ENCODE measurements at regions not wholly inside any gene's neighbourhood (a gene's known extent, or its start where the extent isn't known, plus 50 kb on each side); places are given as distances from the start of the nearest gene placed in this dataset.

DNA sequence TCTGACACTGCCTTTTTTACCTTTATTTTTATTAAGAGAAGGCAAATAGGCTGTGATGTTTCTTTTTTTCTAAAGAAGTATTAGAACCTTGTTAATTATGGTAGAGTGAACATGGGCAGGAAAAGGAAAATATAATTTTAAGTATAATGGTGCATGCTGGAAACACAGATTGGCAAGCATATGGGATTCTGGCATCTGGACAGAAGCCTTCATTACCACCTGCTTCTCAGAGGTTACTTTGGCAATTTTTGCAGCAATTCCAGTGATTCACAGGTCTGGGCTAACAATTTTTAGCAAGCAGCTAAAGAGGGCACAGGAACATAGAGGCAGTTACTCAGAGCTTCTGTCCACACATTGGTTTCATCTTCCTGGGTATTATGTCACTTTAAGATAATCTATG, 258.3 kb downstream of the DIPK2A start:
- no peak for DNase-seq (ENCODE audit: low spot score)

DNA sequence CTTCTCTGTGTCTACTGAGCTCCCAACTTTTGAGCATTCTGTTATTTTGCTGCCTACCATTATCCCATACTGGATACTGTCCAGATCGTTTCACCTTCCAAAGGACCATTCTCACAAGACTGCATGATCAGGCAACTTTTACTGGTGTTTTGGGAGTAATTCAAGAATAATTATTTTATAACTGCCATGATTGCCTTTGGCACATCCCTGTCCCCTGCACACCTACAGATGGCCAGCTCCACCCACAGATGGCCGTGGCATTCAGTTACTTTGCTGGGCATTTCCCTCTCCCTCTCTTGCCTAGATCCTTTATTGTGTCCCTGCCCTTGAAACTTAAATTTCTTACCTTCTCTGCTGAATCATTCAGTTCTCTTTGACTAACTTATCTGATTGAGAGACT, 263.9 kb downstream of the DIPK2A start:
- no peak for DNase-seq (ENCODE audit: low spot score)

DNA sequence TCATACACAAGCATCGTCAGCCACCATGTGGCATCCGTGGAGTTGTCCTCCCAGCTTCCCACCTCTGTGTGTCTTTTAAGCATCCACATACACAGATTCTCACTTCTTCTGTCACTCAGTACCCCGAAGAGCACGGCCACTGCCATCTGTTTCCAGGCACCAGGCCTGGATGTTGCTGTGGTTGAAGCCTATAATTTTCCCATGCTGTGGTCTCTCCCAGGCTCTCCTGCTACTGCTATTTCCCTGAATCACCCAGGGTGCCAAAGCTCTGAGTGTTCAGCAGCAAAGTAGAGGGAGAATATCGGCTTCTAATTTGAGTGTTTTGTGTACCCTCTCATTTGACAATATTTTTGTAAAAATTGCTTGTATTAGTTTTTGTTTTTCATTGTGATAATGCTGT, 265.7 kb downstream of the DIPK2A start:
- DNase-seq (ENCODE audit: low spot score): no peak

DNA sequence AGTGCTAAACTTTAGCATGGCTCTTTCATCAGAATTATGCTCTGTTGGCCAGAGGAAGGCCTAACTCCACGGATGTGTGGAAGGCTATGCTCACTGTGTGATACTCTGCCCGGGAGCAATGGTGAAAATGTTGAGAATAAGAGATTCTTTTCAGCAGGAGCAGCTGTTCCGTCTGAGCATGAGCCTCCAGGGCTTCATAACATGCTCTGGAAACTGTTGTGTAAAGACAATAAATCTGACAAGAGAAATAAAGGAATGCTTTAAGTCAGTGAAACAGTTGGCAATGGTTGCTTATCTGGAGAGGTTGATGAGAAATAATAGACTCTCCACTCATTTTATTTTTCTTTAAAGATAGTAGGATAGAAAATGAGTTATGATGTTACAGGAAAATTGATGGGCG, 269.8 kb downstream of the DIPK2A start:
- DNase-seq (ENCODE audit: low spot score): no peak

DNA sequence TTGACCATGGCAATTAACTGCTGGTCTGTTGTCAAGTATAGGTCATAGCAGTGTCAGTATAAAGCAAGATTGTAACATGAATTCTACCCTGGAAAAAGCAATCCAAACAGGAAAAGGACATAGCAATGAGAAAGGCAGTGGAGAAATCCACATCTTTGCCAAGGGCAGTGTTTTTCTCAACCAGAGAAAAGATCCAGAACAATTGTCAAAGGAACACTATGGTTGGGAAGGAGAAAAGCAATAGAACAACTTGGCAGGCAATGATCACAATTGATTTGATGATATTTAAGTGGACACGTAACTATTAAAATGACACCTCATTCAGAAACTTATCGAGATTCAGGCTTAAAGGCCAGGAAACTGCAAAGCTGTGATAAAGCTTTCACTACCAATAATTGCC, 271.1 kb downstream of the DIPK2A start:
- no peak for DNase-seq (ENCODE audit: low spot score)

GRCh38 chr3:144244662-144245061, 273.0 kb downstream of the DIPK2A start:
- peak; percentile 3 for DNase-seq (ENCODE audit: low spot score)

- DNase-seq (ENCODE audit: low spot score): no peak
Observed at GRCh38 chr3:144252896-144253295, 281.3 kb downstream of the DIPK2A start.

- DNase-seq (ENCODE audit: low spot score): no peak
Observed at GRCh38 chr3:144257381-144257780, 285.8 kb downstream of the DIPK2A start.

DNA sequence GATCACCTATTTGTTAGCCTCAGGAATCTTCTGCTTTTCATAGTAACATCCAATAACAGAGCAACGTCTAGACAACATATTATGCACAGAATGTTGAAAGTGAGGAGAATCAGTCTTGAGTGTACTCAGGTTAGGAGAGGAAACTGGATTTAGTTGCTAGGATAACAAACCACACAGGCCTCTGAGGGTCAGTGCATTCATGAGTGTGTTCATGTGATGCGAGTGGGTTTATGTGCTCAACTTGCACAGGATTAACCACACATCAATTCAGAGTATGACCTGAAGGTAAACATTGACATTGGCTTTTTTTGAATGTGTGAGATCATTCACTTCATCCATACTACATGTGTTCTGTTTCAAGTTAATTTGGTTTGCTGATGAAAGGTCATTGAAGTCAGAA, 287.6 kb downstream of the DIPK2A start:
- DNase-seq (ENCODE audit: low spot score): no peak

GRCh38 chr3:144263706-144264105, 292.1 kb downstream of the DIPK2A start:
- DNase-seq (ENCODE audit: low spot score): no peak

GRCh38 chr3:144264350-144264749, 292.7 kb downstream of the DIPK2A start:
- no peak for DNase-seq (ENCODE audit: low spot score)

DNA sequence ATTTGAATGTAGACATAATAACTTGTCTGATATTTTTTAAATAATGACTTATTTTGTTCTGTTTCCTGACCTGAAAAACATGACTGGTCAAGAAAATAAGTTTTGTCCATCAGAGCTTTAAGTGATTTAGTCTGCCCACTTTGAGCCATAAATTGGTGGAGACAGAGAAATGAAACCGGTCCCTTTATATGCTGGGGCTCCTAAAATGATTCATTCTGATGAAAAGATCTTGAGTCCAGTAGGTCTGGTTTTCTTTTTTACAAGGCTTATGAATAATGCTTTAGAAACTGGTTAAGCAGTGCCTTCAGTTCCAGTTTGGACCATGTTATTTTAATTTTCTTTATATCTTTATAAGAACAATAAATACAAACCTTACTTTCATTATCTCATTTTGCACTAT, 293.2 kb downstream of the DIPK2A start:
- no peak for DNase-seq (ENCODE audit: low spot score)

DNA sequence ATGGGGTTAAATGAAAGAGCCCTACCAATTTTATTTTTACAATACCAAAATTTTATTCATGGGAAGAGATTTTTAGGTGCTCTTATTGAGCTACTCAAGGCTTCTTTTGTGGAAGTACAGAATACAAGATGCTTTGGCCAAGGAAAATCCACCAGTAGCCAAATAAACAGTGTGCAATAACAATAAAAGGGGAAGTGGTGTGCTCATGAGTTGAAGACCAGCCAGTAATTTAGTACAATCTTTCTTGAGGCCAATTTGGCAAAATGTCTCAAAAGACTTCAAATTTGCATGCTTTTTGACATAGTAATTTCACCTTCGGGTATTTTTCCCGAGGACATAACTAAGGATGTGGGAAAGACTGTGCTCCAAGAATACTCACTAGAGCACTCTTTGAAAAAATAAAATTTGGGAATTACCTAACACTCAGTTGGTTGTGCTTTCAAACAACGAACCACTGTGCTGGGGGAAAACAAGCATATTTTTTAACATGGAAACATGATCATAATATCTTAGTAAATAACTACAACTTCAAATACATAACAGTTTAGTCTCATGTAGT, 294.0 kb downstream of the DIPK2A start:
- DNase-seq (ENCODE audit: low spot score): no peak

- no peak for DNase-seq (ENCODE audit: low spot score)
Observed at GRCh38 chr3:144270100-144270499, 298.5 kb downstream of the DIPK2A start.

DNA sequence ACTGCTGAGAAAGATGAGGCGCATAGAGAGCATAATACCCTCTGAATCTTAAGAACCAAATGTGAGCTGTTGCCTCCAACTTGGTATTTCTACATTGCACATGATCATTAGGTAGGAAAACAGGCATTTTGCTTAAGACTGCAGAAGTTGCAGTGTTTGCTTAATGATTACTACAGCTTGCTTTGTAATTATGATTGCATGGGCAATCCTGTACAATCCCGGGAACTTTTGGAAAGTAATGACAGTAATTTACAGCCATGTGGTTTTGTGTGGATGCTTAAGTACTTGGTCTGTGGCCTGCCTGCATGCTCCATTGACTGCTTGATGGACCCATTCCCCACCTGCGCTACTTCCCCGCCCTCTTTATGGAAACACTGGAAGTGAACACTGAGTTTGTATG, 301.1 kb downstream of the DIPK2A start:
- no peak for DNase-seq (ENCODE audit: low spot score)

DNA sequence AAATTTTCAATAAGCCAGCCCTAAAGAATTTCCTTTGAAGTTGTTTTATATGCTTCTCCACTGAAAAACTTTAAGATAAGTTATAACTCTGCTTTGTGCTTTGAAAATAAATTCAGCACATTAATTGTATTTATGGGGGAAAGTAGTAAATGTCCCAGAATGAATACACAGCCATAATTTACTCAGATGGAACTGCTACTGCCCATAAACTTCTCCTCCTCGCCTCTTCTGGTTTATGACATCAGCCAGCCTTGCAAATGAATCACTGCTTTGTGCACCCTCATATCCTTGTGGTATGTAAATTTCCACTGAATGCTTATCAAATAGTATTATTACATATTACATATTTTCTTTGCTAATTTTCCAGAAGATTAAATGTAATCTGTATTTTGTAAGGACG, 302.0 kb downstream of the DIPK2A start:
- DNase-seq (ENCODE audit: low spot score): no peak

DNA sequence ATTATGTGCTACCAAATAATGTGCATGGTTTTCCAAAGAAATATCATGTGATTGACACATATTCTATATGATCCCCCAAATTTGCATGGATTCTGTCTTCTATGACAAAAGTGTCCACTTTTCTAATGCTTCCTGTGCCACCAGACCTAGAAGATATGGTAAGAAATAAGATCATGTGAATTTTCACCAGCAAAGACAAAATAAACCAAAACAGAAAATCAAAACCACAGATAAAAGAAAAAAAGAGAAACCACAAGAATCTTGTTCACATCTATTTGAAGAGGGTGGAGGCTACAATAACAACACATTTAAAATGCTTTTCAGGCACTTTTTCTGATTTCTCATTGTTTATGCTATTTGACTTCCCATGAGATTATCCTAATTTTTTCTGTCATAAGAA, 303.4 kb downstream of the DIPK2A start:
- no peak for DNase-seq (ENCODE audit: low spot score)

- no peak for DNase-seq (ENCODE audit: low spot score)
Observed at GRCh38 chr3:144282313-144282712, 310.7 kb downstream of the DIPK2A start.

DNA sequence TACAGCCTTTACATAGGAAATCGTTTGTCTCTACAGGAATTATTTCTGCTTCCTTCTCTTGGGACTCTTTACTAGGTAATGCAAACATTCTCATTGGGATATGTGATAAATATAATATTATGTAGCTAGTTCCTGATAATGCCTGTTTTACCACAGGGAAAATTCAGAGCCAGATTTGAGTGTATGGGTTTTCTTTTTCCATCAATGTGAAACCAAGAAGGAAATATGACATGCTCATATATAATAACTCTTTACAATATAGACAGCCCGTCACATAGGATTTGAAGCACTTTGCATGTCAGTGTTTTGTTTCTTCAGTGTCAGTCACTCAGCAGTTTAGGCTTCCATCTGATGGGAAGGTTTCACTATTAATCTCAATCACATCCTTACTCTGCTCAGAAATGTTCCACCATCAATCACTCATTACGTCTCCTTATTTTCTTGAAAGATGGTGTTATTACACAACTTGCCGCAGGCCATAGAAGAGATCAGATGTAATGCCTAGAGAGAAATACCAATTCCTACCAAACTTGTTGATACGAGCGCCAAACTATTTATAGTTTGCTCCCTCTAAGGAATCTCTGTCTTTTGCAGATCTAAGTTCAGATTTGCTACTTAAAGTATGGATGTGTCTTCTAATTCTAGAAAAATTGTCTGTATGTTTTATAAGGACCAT, 314.8 kb downstream of the DIPK2A start:
- DNase-seq (ENCODE audit: low spot score): no peak

DNA sequence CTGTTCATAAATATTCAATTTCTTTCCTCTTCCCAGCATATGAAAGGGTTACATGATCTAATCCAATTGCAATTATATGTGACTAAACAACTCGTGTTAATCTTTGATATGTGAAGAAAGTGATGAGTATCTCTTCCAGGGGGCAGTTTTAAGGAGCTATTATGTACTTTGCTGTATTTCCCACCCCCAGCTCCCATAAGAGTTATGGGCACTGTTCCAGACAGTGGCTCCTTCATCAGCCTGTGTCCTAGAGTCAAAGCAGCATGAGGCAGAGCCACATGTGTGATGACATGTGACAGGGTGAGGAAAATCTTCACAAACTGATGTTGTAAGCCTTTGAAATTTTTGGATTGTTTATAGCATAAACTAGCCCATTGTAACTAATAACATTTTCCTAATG, 315.4 kb downstream of the DIPK2A start:
- DNase-seq (ENCODE audit: low spot score): no peak

DNA sequence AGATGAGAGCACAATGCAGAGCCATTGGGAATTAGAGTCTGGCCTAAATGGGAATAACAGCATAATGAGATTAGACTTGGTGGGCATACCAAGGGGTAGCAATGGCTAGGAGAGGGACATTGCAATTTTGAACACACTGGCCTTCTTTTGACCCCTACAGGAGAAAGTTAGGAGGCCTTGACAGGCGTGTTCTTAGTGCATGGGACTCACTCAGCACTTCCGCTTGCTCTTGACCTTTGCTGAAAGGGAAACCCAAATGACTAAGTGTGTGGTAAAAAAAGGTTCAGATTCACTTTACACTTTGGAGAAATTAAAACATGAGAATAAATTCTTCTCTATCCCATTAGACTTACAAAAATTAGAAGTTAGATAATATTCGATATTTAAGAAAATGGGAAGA, 317.4 kb downstream of the DIPK2A start:
- no peak for DNase-seq (ENCODE audit: low spot score)

- no peak for DNase-seq (ENCODE audit: low spot score)
Observed at GRCh38 chr3:144294659-144295538, 323.3 kb downstream of the DIPK2A start.

DNA sequence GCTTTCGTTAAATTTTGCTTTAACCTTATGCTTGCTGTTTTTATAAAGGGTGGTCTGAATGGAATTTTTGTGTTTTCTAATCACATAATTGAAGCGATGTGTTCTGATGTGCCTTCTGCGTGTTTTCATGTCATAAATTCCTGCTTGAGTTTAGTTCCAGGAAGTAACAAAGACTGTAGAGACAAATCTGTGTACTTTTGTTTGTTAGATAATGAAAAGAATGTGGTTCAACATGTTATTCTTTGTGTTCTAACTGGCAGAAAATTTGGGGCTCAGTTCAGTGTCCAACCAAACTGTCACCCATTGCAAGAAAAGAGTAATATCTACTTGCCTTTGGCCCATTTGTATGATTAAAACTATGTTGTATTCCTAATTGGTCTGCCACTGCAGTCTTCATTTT, 324.0 kb downstream of the DIPK2A start:
- no peak for DNase-seq (ENCODE audit: low spot score)
